ENCODE measurements at regions not wholly inside any gene's neighbourhood (a gene's known extent, or its start where the extent isn't known, plus 50 kb on each side); places are given as distances from the start of the nearest gene placed in this dataset.

DNA sequence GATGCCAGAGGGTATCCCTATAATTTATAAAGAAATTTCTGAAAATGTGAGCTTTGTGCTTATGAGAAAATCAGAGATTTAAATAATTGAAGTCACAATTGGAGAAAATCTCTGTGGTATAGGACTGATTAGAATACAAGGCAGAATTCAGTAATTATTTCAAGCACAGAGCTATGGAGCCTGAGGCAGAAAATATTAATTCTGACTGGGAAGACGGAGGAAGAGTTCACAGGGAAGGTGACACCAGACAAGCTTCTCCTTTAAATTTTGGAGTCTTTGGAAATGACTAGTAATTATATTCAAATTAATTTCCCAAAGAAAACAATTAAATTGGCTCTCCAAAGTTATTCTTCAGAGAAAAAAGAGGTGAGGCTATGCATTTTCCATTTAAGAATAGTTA, 121.5 kb downstream of the CHRM3 start (continued):
- TF ChIP-seq, protein P1, sequence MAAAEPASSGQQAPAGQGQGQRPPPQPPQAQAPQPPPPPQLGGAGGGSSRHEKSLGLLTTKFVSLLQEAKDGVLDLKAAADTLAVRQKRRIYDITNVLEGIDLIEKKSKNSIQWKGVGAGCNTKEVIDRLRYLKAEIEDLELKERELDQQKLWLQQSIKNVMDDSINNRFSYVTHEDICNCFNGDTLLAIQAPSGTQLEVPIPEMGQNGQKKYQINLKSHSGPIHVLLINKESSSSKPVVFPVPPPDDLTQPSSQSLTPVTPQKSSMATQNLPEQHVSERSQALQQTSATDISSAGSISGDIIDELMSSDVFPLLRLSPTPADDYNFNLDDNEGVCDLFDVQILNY (CRISPR knock-in tag; IDR thresholded peaks at IDR 0.05) = no peak
- TF ChIP-seq ZNF671 (CRISPR knock-in tag; IDR thresholded peaks at IDR 0.05) = no peak
- TF ChIP-seq NR2C2 (CRISPR knock-in tag; IDR thresholded peaks at IDR 0.05) = no peak
- no peak for TF ChIP-seq GABPB1 (CRISPR knock-in tag; IDR thresholded peaks at IDR 0.05)
- TF ChIP-seq FOXP1 (CRISPR knock-in tag; IDR thresholded peaks at IDR 0.05; ENCODE audit: borderline replicate concordance) = no peak
- TF ChIP-seq ZNF219 (CRISPR knock-in tag; IDR thresholded peaks at IDR 0.05; ENCODE audit: borderline replicate concordance) = no peak
- TF ChIP-seq NR3C1 (CRISPR knock-in tag; conservative IDR thresholded peaks at IDR 0.05; ENCODE audit: low read depth) = no peak
- TF ChIP-seq, protein P2, sequence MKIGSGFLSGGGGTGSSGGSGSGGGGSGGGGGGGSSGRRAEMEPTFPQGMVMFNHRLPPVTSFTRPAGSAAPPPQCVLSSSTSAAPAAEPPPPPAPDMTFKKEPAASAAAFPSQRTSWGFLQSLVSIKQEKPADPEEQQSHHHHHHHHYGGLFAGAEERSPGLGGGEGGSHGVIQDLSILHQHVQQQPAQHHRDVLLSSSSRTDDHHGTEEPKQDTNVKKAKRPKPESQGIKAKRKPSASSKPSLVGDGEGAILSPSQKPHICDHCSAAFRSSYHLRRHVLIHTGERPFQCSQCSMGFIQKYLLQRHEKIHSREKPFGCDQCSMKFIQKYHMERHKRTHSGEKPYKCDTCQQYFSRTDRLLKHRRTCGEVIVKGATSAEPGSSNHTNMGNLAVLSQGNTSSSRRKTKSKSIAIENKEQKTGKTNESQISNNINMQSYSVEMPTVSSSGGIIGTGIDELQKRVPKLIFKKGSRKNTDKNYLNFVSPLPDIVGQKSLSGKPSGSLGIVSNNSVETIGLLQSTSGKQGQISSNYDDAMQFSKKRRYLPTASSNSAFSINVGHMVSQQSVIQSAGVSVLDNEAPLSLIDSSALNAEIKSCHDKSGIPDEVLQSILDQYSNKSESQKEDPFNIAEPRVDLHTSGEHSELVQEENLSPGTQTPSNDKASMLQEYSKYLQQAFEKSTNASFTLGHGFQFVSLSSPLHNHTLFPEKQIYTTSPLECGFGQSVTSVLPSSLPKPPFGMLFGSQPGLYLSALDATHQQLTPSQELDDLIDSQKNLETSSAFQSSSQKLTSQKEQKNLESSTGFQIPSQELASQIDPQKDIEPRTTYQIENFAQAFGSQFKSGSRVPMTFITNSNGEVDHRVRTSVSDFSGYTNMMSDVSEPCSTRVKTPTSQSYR (CRISPR knock-in tag; IDR thresholded peaks at IDR 0.05) = no peak

DNA sequence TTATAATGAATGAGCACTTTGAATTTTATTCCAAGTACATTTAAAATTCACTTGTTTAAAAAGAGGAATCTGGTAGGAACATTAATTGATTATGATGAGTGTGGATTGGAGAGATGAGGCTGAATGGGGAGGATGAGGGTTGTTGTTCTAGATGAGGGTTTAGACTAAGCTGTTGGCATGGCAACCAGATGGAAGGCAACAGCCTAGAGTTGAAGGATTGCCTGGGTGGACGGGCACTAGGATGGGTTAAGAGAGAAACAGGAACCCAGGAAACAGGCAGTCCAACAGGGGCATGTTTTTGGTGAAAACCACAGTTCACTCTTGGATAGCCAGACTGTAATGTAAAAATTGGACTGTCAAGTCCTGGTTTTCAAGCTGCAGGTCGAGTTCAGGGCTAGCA, 125.5 kb downstream of the CHRM3 start:
- Mint-ChIP-seq H3K9me3 (peaks cover 15% of the 10 kb centered on the region), H3K4me3 (no peak overlapping the region), H3K27me3 (ENCODE audit: low read depth) (no peaks in the 10 kb centered on the region), H3K27ac (no peak overlapping the region), H3K4me1 (peaks cover 27% of the 10 kb centered on the region), H3K36me3 (peaks cover 8% of the 10 kb centered on the region)
- ChIA-PET POLR2A (no interaction called here), CTCF (no interaction called here)
- peak; percentile 67 for ATAC-seq
- TF ChIP-seq, protein P3, sequence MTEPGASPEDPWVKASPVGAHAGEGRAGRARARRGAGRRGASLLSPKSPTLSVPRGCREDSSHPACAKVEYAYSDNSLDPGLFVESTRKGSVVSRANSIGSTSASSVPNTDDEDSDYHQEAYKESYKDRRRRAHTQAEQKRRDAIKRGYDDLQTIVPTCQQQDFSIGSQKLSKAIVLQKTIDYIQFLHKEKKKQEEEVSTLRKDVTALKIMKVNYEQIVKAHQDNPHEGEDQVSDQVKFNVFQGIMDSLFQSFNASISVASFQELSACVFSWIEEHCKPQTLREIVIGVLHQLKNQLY (CRISPR knock-in tag; IDR thresholded peaks at IDR 0.05) = no peak
- no peak for TF ChIP-seq NFYB (CRISPR knock-in tag; conservative IDR thresholded peaks at IDR 0.05; ENCODE audit: low read depth)
- TF ChIP-seq, protein P4, sequence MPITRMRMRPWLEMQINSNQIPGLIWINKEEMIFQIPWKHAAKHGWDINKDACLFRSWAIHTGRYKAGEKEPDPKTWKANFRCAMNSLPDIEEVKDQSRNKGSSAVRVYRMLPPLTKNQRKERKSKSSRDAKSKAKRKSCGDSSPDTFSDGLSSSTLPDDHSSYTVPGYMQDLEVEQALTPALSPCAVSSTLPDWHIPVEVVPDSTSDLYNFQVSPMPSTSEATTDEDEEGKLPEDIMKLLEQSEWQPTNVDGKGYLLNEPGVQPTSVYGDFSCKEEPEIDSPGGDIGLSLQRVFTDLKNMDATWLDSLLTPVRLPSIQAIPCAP (CRISPR knock-in tag; IDR thresholded peaks at IDR 0.05) = no peak
- TF ChIP-seq ZNF232 (CRISPR knock-in tag; IDR thresholded peaks at IDR 0.05) = no peak
- TF ChIP-seq OVOL2 (CRISPR knock-in tag; IDR thresholded peaks at IDR 0.05; ENCODE audit: borderline replicate concordance) = no peak
- no peak for TF ChIP-seq RORB (CRISPR knock-in tag; IDR thresholded peaks at IDR 0.05)
- DNase-seq (ENCODE audit: low spot score) = no peak

DNA sequence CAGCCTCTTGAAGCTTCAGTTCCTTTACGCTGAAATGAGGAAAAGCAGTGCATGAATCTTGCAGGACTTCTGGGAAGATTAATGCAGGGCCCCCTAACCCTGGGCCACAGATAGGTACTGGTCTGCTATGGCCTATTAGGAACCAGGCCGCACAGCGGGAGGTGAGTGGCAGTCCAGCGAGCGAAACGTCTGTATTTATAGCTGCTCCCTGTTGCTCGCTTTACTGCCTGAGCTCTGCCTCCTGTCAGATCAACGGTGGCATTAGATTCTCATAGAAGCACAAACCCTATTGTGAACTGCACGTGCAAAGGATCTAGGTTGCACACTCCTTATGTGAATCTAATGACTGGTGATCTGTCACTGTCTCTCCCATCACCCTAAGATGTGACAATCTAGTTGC, 130.2 kb downstream of the CHRM3 start:
- CTCF ChIA-PET = interaction anchor here (0.7 kb wide), 1 partner anchor 14 kb away, joined by 3 read pairs; no protein-coding TSS in a partner anchor
- no peak for ATAC-seq
- DNase-seq (ENCODE audit: low spot score) = peak; percentile 14

DNA sequence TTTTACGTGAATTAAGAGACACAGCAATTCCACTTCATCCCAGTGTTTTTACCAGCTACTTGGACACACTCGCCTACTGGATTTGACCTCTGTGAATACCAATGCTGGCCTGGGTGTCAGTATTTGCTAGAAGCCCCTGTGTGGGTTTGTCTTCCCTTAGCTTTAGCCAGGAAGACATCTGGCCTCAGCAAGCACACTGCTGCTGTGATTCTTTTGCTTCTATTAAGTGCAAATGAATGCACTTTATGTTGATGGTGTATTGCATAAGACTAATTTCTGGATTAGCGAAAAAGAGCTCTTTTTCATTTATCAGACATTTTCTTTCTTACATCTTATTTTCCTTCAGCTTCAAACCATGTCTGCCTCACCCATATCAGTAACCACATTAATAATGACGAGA, 140.0 kb downstream of the CHRM3 start:
- CTCF ChIA-PET = no interaction called here
- Mint-ChIP-seq H3K36me3 (no peaks in the 10 kb centered on the region), H3K9me3 (no peaks in the 10 kb centered on the region), H3K27ac (no peak overlapping the region), H3K4me1 (no peaks in the 10 kb centered on the region), H3K27me3 (ENCODE audit: low read depth) (no peaks in the 10 kb centered on the region), H3K4me3 (no peak overlapping the region)
- no peak for ATAC-seq
- DNase-seq (ENCODE audit: low spot score) = no peak
- POLR2A ChIA-PET = no interaction called here
- no peak for TF ChIP-seq GRHL2 (CRISPR knock-in tag; IDR thresholded peaks at IDR 0.05; ENCODE audit: insufficient replicate concordance, severe bottlenecking)
- TF ChIP-seq ZBTB21 (CRISPR knock-in tag; IDR thresholded peaks at IDR 0.05; ENCODE audit: borderline replicate concordance) = no peak
- TF ChIP-seq, protein P5, sequence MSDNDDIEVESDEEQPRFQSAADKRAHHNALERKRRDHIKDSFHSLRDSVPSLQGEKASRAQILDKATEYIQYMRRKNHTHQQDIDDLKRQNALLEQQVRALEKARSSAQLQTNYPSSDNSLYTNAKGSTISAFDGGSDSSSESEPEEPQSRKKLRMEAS (CRISPR knock-in tag; IDR thresholded peaks at IDR 0.05) = no peak
- TF ChIP-seq, protein P6, sequence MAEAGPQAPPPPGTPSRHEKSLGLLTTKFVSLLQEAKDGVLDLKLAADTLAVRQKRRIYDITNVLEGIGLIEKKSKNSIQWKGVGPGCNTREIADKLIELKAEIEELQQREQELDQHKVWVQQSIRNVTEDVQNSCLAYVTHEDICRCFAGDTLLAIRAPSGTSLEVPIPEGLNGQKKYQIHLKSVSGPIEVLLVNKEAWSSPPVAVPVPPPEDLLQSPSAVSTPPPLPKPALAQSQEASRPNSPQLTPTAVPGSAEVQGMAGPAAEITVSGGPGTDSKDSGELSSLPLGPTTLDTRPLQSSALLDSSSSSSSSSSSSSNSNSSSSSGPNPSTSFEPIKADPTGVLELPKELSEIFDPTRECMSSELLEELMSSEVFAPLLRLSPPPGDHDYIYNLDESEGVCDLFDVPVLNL (CRISPR knock-in tag; IDR thresholded peaks at IDR 0.05; ENCODE audit: borderline replicate concordance, low read depth) = no peak
- TF ChIP-seq, protein P7, sequence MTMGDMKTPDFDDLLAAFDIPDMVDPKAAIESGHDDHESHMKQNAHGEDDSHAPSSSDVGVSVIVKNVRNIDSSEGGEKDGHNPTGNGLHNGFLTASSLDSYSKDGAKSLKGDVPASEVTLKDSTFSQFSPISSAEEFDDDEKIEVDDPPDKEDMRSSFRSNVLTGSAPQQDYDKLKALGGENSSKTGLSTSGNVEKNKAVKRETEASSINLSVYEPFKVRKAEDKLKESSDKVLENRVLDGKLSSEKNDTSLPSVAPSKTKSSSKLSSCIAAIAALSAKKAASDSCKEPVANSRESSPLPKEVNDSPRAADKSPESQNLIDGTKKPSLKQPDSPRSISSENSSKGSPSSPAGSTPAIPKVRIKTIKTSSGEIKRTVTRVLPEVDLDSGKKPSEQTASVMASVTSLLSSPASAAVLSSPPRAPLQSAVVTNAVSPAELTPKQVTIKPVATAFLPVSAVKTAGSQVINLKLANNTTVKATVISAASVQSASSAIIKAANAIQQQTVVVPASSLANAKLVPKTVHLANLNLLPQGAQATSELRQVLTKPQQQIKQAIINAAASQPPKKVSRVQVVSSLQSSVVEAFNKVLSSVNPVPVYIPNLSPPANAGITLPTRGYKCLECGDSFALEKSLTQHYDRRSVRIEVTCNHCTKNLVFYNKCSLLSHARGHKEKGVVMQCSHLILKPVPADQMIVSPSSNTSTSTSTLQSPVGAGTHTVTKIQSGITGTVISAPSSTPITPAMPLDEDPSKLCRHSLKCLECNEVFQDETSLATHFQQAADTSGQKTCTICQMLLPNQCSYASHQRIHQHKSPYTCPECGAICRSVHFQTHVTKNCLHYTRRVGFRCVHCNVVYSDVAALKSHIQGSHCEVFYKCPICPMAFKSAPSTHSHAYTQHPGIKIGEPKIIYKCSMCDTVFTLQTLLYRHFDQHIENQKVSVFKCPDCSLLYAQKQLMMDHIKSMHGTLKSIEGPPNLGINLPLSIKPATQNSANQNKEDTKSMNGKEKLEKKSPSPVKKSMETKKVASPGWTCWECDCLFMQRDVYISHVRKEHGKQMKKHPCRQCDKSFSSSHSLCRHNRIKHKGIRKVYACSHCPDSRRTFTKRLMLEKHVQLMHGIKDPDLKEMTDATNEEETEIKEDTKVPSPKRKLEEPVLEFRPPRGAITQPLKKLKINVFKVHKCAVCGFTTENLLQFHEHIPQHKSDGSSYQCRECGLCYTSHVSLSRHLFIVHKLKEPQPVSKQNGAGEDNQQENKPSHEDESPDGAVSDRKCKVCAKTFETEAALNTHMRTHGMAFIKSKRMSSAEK (CRISPR knock-in tag; IDR thresholded peaks at IDR 0.05; ENCODE audit: borderline replicate concordance) = no peak
- no peak for TF ChIP-seq RELA (CRISPR knock-in tag; IDR thresholded peaks at IDR 0.05; ENCODE audit: borderline replicate concordance)

More for the DNA sequence above, 130.2 kb downstream of the CHRM3 start:
- H3K9me3 Mint-ChIP-seq = peaks cover 4% of the 10 kb centered on the region; the same call in 1 of the 2 replicates
- H3K27ac Mint-ChIP-seq = no peak overlapping the region
- TF ChIP-seq CBFB (CRISPR knock-in tag; IDR thresholded peaks at IDR 0.05; ENCODE audit: low read depth) = no peak
- H3K4me3 Mint-ChIP-seq = no peak overlapping the region
- H3K36me3 Mint-ChIP-seq = no peaks in the 10 kb centered on the region
- POLR2A ChIA-PET = interaction anchor here (0.5 kb wide), 1 partner anchor 383 kb away, joined by 3 read pairs; no protein-coding TSS in a partner anchor
- H3K27me3 Mint-ChIP-seq (ENCODE audit: low read depth) = no peaks in the 10 kb centered on the region
- peaks cover 27% of the 10 kb centered on the region for H3K4me1 Mint-ChIP-seq

All from WTC11 (cell line).